Brain microvascular endothelial cell (primary cell): ENCODE measurements at regions not wholly inside any gene's neighbourhood (a gene's known extent, or its start where the extent isn't known, plus 50 kb on each side); places are given as distances from the start of the nearest gene placed in this dataset.
"Not testable (repeated sequence)": the region's sequence is repeated elsewhere in the genome, so short reads cannot be mapped to it uniquely, and the experiment has no call there.

Experiments used
- DNase-seq: peaks from one replicate; pipeline ENCODE4 v3.0.0-alpha.2; 2020
- H3K27ac ChIP-seq: fragments of 250-450 bp; sonication (Bioruptor Pico); 2 replicates; pipeline ENCODE4 v1.5.1; 2020; ENCODE audit warnings: mild to moderate bottlenecking, moderate library complexity
- H3K27me3 ChIP-seq: fragments of 250-450 bp; sonication (Bioruptor Pico); replicated peaks from 2 replicates; pipeline ENCODE4 v1.5.1; 2020; ENCODE audit warnings: mild to moderate bottlenecking
- H3K36me3 ChIP-seq: fragments of 250-450 bp; sonication (Bioruptor Pico); replicated peaks from 2 replicates; pipeline ENCODE4 v1.5.1; 2020; ENCODE audit warnings: mild to moderate bottlenecking
- H3K4me3 ChIP-seq: 2 replicates; pipeline ENCODE4 v1.5.1; 2011; ENCODE audit warnings: low read depth, mild to moderate bottlenecking, control low read depth, low read length, moderate library complexity
- in situ Hi-C: cut with HindIII; loops from 2 replicates; pipeline ENCODE4 v1.10.0; 2017; ENCODE audit warnings: low sequenced_read_pairs, low pct_ligation_motif_present
- TF ChIP-seq, protein P1 (sequence below): IDR thresholded peaks from 2 replicates; pipeline ENCODE4 v1.5.1; 2011; ENCODE audit warnings: low read depth, mild to moderate bottlenecking, moderate library complexity, low read length, control low read depth, inconsistent platforms; ENCODE audit errors: missing control alignments

DNA sequence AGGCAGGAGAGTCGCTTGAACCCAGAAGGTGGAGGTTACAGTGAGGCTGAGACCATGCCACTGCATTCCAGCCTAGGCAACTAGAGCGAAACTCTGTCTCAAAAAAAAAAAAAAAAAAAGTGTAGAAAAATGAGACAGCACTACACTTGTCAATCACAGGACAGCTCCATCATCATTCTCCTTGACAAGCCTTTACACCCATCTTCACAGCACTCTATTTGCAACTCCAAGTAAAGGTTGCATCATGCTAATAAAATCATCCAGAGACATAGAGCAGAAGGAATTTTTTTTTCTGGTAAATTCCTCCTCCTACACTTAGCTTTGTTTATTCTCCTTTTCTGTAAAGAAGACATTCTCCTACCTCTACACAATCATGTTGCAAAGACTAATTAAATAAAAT, 791.0 kb upstream of the HS3ST5 start:
- TF ChIP-seq, protein P1, sequence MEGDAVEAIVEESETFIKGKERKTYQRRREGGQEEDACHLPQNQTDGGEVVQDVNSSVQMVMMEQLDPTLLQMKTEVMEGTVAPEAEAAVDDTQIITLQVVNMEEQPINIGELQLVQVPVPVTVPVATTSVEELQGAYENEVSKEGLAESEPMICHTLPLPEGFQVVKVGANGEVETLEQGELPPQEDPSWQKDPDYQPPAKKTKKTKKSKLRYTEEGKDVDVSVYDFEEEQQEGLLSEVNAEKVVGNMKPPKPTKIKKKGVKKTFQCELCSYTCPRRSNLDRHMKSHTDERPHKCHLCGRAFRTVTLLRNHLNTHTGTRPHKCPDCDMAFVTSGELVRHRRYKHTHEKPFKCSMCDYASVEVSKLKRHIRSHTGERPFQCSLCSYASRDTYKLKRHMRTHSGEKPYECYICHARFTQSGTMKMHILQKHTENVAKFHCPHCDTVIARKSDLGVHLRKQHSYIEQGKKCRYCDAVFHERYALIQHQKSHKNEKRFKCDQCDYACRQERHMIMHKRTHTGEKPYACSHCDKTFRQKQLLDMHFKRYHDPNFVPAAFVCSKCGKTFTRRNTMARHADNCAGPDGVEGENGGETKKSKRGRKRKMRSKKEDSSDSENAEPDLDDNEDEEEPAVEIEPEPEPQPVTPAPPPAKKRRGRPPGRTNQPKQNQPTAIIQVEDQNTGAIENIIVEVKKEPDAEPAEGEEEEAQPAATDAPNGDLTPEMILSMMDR, result no peak
- in situ Hi-C loops, result no loop called here
- DNase-seq, result no peak
- H3K27ac ChIP-seq, result no peak overlapping the region
- no peaks in the 10 kb centered on the region for H3K36me3 ChIP-seq
- H3K4me3 ChIP-seq, result no peak overlapping the region
- no peaks in the 10 kb centered on the region for H3K27me3 ChIP-seq

DNA sequence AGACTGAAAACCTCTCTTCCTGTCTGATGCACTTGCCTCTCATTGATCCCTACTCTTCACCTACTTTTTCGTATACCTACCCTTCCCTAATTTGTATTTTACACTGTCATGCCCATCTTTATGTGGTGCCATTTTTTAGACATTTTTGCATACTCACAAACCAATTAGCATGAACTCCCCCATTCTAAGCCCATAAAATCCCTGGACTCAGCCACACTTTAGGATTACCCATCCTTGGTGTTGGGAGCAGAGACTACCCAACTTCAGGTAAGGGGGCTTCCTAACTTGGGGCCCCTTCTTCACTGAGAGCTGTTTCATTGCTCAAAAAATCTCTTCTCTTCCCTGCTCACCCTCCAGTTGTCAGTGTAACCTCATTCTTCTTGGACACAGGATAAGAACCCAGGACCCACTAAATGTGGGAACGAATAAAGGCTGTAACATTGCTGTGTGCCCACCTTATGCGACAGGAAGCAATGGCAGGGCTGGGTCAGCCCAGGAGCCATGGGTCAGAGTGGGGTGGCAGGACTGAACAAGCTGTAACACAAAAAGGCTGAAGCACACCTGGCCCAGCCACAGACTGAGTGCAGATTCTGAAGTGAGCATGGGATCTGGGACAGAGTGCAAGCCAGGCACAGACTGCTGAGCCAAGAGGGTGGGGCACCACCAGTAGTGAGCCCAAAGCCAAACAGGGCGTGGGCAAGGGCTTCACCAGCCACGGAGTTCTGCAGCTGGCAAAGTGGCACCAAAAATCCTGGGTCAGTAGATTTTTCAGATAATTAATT, 789.1 kb upstream of the HS3ST5 start:
- Histone ChIP-seq H3K27me3 (no peaks in the 10 kb centered on the region), H3K36me3 (no peaks in the 10 kb centered on the region), H3K27ac (no peak overlapping the region), H3K4me3 (no peak overlapping the region)
- DNase-seq, result no peak
- TF ChIP-seq, protein P1, result no peak
- in situ Hi-C loops, result no loop called here

DNA sequence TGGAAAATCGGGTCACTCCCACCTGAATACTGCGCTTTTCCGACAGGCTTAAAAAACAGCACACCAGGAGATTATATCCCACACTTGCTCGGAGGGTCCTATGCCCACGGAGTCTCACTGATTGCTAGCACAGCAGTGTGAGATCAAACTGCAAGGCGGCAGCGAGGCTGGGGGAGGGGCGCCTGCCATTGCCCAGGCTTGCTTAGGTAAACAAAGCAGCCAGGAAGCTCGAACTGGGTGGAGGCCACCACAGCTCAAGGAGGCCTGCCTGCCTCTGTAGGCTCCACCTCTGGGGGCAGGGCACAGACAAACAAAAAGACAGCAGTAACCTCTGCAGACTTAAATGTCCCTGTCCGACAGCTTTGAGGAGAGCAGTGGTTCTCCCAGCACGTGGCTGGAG, 778.7 kb upstream of the HS3ST5 start:
- H3K4me3 ChIP-seq, DNase-seq, H3K36me3 ChIP-seq, in situ Hi-C loops, H3K27me3 ChIP-seq, H3K27ac ChIP-seq: not testable (repeated sequence)

DNA sequence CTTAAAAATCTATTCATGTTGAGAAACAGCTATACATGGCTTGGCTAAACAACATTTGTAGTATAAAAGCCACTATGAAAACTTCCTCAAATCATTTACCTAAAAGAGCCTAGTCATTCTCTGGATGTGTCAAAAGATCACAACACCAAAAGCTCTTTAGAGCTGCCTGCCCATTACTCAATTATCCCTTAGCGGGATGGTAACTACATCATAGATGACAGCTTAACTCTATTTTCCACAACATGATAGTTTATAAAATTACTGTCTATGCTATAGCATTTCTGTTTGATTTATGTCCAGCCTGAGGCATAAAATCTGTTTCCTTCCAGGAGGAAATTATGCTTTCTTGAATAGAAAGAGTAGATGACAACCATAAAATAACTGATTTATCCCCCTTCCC, 777.6 kb upstream of the HS3ST5 start:
- TF ChIP-seq, protein P1, result no peak
- Histone ChIP-seq H3K27ac (no peak overlapping the region), H3K27me3 (no peaks in the 10 kb centered on the region), H3K36me3 (no peaks in the 10 kb centered on the region), H3K4me3 (no peak overlapping the region)
- in situ Hi-C loops, result no loop called here
- DNase-seq, result no peak

DNA sequence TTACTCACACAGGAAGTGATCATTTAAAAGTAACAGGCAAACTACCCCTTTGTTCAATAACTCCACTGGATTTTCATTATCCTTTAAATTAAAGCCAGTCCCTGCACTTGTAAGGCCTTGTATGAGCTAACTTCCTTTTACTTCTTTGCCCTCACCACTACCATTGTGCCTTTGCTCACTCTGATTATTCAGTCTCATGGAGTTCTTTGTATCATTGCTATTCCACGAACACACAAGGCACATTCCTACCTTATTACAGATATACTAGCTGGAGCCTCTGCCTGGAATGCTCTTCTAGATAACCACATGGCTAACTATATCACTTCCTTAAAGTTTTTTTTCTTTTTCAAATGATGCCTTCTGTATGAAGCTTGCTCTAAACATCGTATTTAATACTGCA, 748.6 kb upstream of the HS3ST5 start:
- H3K27me3 ChIP-seq, result no peaks in the 10 kb centered on the region
- no peak for DNase-seq
- no peak overlapping the region for H3K4me3 ChIP-seq
- H3K27ac ChIP-seq, result no peak overlapping the region
- H3K36me3 ChIP-seq, result no peaks in the 10 kb centered on the region
- in situ Hi-C loops, result no loop called here
- TF ChIP-seq, protein P1, result no peak

DNA sequence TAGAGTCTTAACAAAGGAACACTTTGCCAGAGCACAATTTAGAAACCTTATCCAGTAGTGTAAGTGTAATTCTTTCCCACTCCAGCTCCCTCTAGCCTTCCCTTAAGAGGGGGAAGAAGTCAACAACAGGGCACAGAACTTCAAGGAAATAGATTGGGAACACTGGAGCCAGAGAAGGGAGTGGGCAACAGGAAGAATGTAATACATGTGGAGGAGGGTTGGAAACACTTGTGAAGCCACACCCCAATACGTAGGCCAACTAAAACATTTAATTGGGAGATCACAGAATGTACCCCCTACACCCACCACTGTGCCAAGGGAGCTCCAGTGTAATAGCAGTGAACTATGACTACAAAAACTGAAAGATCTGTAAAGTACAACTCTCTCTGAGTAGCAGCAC, 735.7 kb upstream of the HS3ST5 start:
- Histone ChIP-seq H3K27me3 (no peaks in the 10 kb centered on the region), H3K27ac (no peak overlapping the region), H3K36me3 (no peaks in the 10 kb centered on the region), H3K4me3 (no peak overlapping the region)
- TF ChIP-seq, protein P1, result no peak
- DNase-seq, result no peak
- in situ Hi-C loops, result no loop called here
